HepG2 (cell line): ENCODE measurements at regions not wholly inside any gene's neighbourhood (a gene's known extent, or its start where the extent isn't known, plus 50 kb on each side); places are given as distances from the start of the nearest gene placed in this dataset.

ENCODE experiments used
- ATAC-seq: fragments of 200-7000 bp; cut with Tn5 transposase; 3 replicates; pipeline ENCODE4 v1.9.1; 2020; ENCODE audit warnings: mild to moderate bottlenecking, moderate library complexity
- BruUV-seq: library from RNA; stranded (reverse); fragments of 400-500 nt; replicated peaks from 2 replicates; lab custom pipeline; 2021; lab: Mats Ljungman, UMichigan
- CTCF ChIA-PET: fragments of 300-600 bp; formaldehyde crosslinking; extraction: SDS; loops from one replicate; lab custom pipeline; 2021; ENCODE audit warnings: low total read pairs, inconsistent platforms, low intra/inter-chr PET ratio; lab: Yijun Ruan, JAX
- POLR2A ChIA-PET: fragments of 350-600 bp; sonication (Branson Sonifier 250); formaldehyde crosslinking; loops from one replicate; lab custom pipeline; 2020; ENCODE audit warnings: antibody characterized with exemption, inconsistent platforms; lab: Yijun Ruan, JAX
- DNase-seq: peaks from one replicate; pipeline ENCODE4 v3.0.0-alpha.2; 2015; ENCODE audit warnings: low spot score
- FAIRE-seq: peaks from 3 replicates; lab custom pipeline; 2011; peaks lifted over from hg19 to GRCh38; lab: Jason Lieb, UNC
- H2AFZ ChIP-seq: one replicate; pipeline ENCODE4 v1.6.1; 2011; ENCODE audit warnings: low read length, inconsistent platforms
- H3K27ac ChIP-seq: fragments of 300-600 bp; 3 replicates; pipeline ENCODE4 v1.8.0; 2011; ENCODE audit warnings: mixed run types, mild to moderate bottlenecking, mixed read lengths, low read length, inconsistent platforms; ENCODE audit not compliant: insufficient read depth; ENCODE audit errors: extremely low read length
- H3K27me3 ChIP-seq, 2 experiments: fragments of 200-600 bp in 1 of 2; 2 replicates in 1 of 2; 3 replicates in 1 of 2; pipeline versions ENCODE4 v1.6.0 to v1.8.0; 2011; ENCODE audit warnings: low read length in 2 of 2, mild to moderate bottlenecking in 2 of 2, moderate library complexity in 2 of 2, inconsistent platforms in 1 of 2; ENCODE audit not compliant: insufficient read depth in 2 of 2, control insufficient read depth in 1 of 2
- H3K36me3 ChIP-seq, 2 experiments: fragments of 200-600 bp in 1 of 2; replicated peaks in 1 of 2; 2 replicates in 1 of 2; 3 replicates in 1 of 2; pipeline versions ENCODE4 v1.5.1 to v1.8.0; 2011; ENCODE audit warnings: low read length in 2 of 2, inconsistent platforms in 1 of 2; ENCODE audit not compliant: insufficient read depth in 2 of 2, control insufficient read depth in 1 of 2
- H3K4me1 ChIP-seq: 2 replicates; pipeline ENCODE4 v1.5.1; 2012; ENCODE audit warnings: low read length, inconsistent platforms; ENCODE audit not compliant: insufficient read depth
- H3K4me2 ChIP-seq: 2 replicates; pipeline ENCODE4 v1.6.0; 2011; ENCODE audit warnings: low read depth, low read length, inconsistent platforms
- H3K4me3 ChIP-seq, 3 experiments: fragments of 200-600 bp in 1 of 3; sonication (generic), shearing (Covaris generic) in 1 of 3; replicated peaks in 1 of 3; 2 replicates each; pipeline ENCODE4 v1.5.1; 2011 to 2016; ENCODE audit warnings: low read length in 3 of 3, inconsistent platforms in 2 of 3, low read depth in 2 of 3, mild to moderate bottlenecking in 2 of 3, control low read depth in 1 of 3, mixed read lengths in 1 of 3; ENCODE audit not compliant: insufficient read depth in 1 of 3
- H3K79me2 ChIP-seq: one replicate; pipeline ENCODE4 v1.6.1; 2011; ENCODE audit warnings: low read length, inconsistent platforms; ENCODE audit not compliant: insufficient read depth
- H3K9ac ChIP-seq: 2 replicates; pipeline ENCODE4 v1.6.0; 2011; ENCODE audit warnings: mild to moderate bottlenecking, low read depth, low read length, inconsistent platforms; ENCODE audit not compliant: insufficient read depth
- H3K9me3 ChIP-seq: 2 replicates; pipeline ENCODE4 v1.5.1; 2012; ENCODE audit warnings: mild to moderate bottlenecking, low read length
- H4K20me1 ChIP-seq: 2 replicates; pipeline ENCODE4 v1.6.0; 2011; ENCODE audit warnings: inconsistent platforms, mild to moderate bottlenecking, low read length, moderate library complexity; ENCODE audit not compliant: insufficient read depth
- BRCA1 ChIP-seq: sonication (generic); formaldehyde crosslinking; IDR thresholded peaks from 2 replicates; pipeline ENCODE4 v1.4.0; 2020; ENCODE audit warnings: missing genetic modification reagents
- CREM ChIP-seq, 2 experiments: sonication (generic) in 1 of 2; formaldehyde crosslinking in 1 of 2; IDR thresholded peaks; 2 replicates each; pipeline versions ENCODE4 v1.4.0 to v1.6.1; 2016 to 2020; ENCODE audit warnings: antibody characterized with exemption in 1 of 2, mild to moderate bottlenecking in 1 of 2, missing genetic modification reagents in 1 of 2
- FOXP1 ChIP-seq, 2 experiments: fragments of 450-650 bp in 1 of 2; IDR thresholded peaks; 2 replicates each; pipeline ENCODE4 v1.6.1; 2017 to 2018; ENCODE audit warnings: antibody characterized with exemption in 1 of 2
- GATAD2A ChIP-seq: IDR thresholded peaks from 2 replicates; pipeline ENCODE4 v1.6.1; 2016
- HMG20B ChIP-seq: conservative IDR thresholded peaks from 2 replicates; pipeline ENCODE4 v1.6.1; 2016; ENCODE audit warnings: missing genetic modification reagents, missing compliant biosample characterization
- ISX ChIP-seq: sonication (generic); formaldehyde crosslinking; conservative IDR thresholded peaks from 2 replicates; pipeline ENCODE4 v1.5.0; 2020; ENCODE audit warnings: missing genetic modification reagents
- ZFP37 ChIP-seq: sonication (generic); formaldehyde crosslinking; IDR thresholded peaks from 2 replicates; pipeline ENCODE4 v1.4.0; 2020; ENCODE audit warnings: missing genetic modification reagents, borderline replicate concordance
- ZNF296 ChIP-seq: sonication (generic); formaldehyde crosslinking; conservative IDR thresholded peaks from 2 replicates; pipeline ENCODE4 v1.5.0; 2020; ENCODE audit warnings: mild to moderate bottlenecking, missing genetic modification reagents
- ZNF441 ChIP-seq: sonication (generic); formaldehyde crosslinking; IDR thresholded peaks from 2 replicates; pipeline ENCODE4 v1.7.0; 2021; ENCODE audit warnings: missing genetic modification reagents, borderline replicate concordance
- ZNF550 ChIP-seq: sonication (generic); formaldehyde crosslinking; IDR thresholded peaks from 2 replicates; pipeline ENCODE4 v1.4.0; 2020; ENCODE audit warnings: mild to moderate bottlenecking, missing genetic modification reagents, borderline replicate concordance
- ZNF713 ChIP-seq: sonication (generic); formaldehyde crosslinking; IDR thresholded peaks from 2 replicates; pipeline ENCODE4 v1.4.0; 2020; ENCODE audit warnings: mild to moderate bottlenecking, missing genetic modification reagents
- WGBS: methylation state at CpG from one replicate; pipeline ENCODE4 v1.1.6; 2017; ENCODE audit warnings: low lambda C conversion rate; 5-methylcytosine and 5-hydroxymethylcytosine counted together
- in situ Hi-C: cut with HindIII; loops from 2 replicates; pipeline ENCODE4 v1.10.0; 2017; ENCODE audit warnings: low pct_unique_long_range_greater_than_20kb; ENCODE audit not compliant: extremely low pct_ligation_motif_present
- intact Hi-C: fragments of 100-400 bp; cut with micrococcal nuclease; formaldehyde crosslinking; loops from one replicate; pipeline ENCODE4 v1.10.0; 2022; ENCODE audit not compliant: unreplicated experiment
- TF ChIP-seq, protein P1 (sequence below), 2 experiments: sonication (generic) in 1 of 2; formaldehyde crosslinking in 1 of 2; IDR thresholded peaks; 2 replicates each; pipeline versions ENCODE4 v1.4.0 to v1.6.1; 2018 to 2020; ENCODE audit warnings: missing genetic modification reagents in 2 of 2, borderline replicate concordance in 1 of 2, low read depth in 1 of 2, mild to moderate bottlenecking in 1 of 2, missing biosample characterization in 1 of 2
- TF ChIP-seq, protein P2 (sequence below): sonication (generic); formaldehyde crosslinking; IDR thresholded peaks from 2 replicates; pipeline ENCODE4 v1.4.0; 2020; ENCODE audit warnings: mild to moderate bottlenecking, missing genetic modification reagents
- TF ChIP-seq, protein P3 (sequence below): sonication (generic); formaldehyde crosslinking; IDR thresholded peaks from 2 replicates; pipeline ENCODE4 v1.5.0; 2020; ENCODE audit warnings: missing genetic modification reagents
- TF ChIP-seq, protein P4 (sequence below): sonication (generic); formaldehyde crosslinking; IDR thresholded peaks from 2 replicates; pipeline ENCODE4 v1.8.1; 2023; ENCODE audit warnings: missing genetic modification reagents, inconsistent platforms, borderline replicate concordance
- TF ChIP-seq, protein P5 (sequence below): sonication (generic); formaldehyde crosslinking; IDR thresholded peaks from 2 replicates; pipeline ENCODE4 v1.8.1; 2023; ENCODE audit warnings: missing genetic modification reagents, mild to moderate bottlenecking, borderline replicate concordance

DNA sequence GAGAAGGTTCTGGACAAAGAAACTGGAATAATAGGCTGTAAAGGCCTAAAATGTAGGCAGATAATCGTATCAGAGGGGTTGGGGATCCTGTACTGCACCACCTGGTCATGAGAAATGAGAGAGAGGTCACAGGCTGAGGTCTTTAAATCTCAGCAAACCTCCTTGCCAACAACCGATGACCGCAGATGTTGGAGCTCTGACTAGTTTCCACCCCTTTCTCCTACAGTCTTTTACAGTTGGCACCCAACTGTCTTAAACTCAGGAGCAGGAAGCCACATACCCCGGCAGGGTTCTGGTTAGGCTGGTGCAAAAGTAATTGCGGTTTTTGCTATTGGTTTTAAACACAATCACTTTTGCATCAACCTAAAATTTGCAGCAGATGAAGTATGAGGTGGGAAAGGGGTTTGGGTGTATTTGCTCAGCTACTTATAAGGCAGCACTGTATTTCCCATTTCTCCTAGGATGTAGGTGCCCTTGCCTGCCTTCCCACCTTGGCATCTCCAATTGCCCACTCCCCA is 261.8 kb upstream of the MYOCD start (continued):
- TF ChIP-seq CREM (IDR thresholded peaks at IDR 0.05) (no peak), CREM (CRISPR knock-in tag; IDR thresholded peaks at IDR 0.05) (no peak), ZNF550 (CRISPR knock-in tag) (no peak), FOXP1 (IDR thresholded peaks at IDR 0.05) (no peak), FOXP1 (CRISPR knock-in tag; IDR thresholded peaks at IDR 0.05) (no peak)

DNA sequence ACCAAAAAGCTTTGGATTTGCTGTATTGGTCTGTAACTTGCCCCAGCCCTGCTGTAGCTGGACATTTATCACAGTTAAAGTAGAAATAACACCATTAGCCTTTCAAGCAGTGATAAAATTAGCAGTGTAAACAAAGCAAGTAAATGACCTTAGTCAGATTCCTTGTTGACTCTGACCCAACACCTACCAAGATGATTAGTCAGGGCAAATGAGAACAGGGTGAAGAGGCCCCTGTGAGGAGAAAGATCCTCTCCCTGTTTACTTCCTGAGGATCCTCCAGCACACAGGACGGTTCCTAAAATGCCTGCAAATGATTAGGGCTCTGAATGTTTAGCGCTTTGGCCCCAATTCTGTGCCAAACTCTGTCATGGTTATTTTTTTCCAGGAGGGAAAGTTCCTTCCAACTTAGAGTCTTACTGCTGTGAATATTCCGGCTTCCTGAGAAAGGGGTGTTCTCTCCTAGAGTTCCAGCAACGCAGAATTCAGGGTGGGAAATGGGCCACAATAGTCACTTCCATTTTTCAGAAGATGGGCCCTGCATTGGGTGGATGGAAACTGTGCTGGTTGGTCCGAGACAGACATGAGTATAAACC is 259.0 kb upstream of the MYOCD start:
- Histone ChIP-seq H3K9me3 (no peaks in the 10 kb centered on the region), H3K36me3 (no peaks in the 10 kb centered on the region), H2AFZ (no peak overlapping the region), H4K20me1 (no peaks in the 10 kb centered on the region), H3K79me2 (no peaks in the 10 kb centered on the region), H3K4me3 (no peak overlapping the region), H3K27ac (no peak overlapping the region), H3K4me1 (no peaks in the 10 kb centered on the region), H3K4me2 (no peak overlapping the region), H3K27me3 (no peaks in the 10 kb centered on the region), H3K9ac (no peak overlapping the region)
- in situ Hi-C loops (no loop called here), intact Hi-C loops (no loop called here)
- no peak for FAIRE-seq
- WGBS = 0% methylated on average over 4 of the region's 5 CpGs
- CTCF ChIA-PET = no interaction called here
- ATAC-seq = no peak
- DNase-seq = no peak
- POLR2A ChIA-PET = no interaction called here
- BruUV-seq = no TSS peak
- TF ChIP-seq, protein P1, sequence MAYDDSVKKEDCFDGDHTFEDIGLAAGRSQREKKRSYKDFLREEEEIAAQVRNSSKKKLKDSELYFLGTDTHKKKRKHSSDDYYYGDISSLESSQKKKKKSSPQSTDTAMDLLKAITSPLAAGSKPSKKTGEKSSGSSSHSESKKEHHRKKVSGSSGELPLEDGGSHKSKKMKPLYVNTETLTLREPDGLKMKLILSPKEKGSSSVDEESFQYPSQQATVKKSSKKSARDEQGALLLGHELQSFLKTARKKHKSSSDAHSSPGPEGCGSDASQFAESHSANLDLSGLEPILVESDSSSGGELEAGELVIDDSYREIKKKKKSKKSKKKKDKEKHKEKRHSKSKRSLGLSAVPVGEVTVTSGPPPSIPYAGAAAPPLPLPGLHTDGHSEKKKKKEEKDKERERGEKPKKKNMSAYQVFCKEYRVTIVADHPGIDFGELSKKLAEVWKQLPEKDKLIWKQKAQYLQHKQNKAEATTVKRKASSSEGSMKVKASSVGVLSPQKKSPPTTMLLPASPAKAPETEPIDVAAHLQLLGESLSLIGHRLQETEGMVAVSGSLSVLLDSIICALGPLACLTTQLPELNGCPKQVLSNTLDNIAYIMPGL (CRISPR knock-in tag; IDR thresholded peaks at IDR 0.05; ENCODE audit: borderline replicate concordance in 1 of 2, low read depth in 1 of 2) = no peak
- TF ChIP-seq BRCA1 (CRISPR knock-in tag) (no peak), ZNF441 (CRISPR knock-in tag) (no peak), GATAD2A (CRISPR knock-in tag) (no peak), ZFP37 (no peak), ZNF296 (CRISPR knock-in tag) (no peak), HMG20B (CRISPR knock-in tag) (no peak), ZNF713 (no peak), ISX (CRISPR knock-in tag) (no peak)
- TF ChIP-seq, protein P2, sequence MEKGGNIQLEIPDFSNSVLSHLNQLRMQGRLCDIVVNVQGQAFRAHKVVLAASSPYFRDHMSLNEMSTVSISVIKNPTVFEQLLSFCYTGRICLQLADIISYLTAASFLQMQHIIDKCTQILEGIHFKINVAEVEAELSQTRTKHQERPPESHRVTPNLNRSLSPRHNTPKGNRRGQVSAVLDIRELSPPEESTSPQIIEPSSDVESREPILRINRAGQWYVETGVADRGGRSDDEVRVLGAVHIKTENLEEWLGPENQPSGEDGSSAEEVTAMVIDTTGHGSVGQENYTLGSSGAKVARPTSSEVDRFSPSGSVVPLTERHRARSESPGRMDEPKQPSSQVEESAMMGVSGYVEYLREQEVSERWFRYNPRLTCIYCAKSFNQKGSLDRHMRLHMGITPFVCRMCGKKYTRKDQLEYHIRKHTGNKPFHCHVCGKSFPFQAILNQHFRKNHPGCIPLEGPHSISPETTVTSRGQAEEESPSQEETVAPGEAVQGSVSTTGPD (CRISPR knock-in tag) = no peak
- TF ChIP-seq, protein P3, sequence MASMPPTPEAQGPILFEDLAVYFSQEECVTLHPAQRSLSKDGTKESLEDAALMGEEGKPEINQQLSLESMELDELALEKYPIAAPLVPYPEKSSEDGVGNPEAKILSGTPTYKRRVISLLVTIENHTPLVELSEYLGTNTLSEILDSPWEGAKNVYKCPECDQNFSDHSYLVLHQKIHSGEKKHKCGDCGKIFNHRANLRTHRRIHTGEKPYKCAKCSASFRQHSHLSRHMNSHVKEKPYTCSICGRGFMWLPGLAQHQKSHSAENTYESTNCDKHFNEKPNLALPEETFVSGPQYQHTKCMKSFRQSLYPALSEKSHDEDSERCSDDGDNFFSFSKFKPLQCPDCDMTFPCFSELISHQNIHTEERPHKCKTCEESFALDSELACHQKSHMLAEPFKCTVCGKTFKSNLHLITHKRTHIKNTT (CRISPR knock-in tag) = no peak
- TF ChIP-seq, protein P4, sequence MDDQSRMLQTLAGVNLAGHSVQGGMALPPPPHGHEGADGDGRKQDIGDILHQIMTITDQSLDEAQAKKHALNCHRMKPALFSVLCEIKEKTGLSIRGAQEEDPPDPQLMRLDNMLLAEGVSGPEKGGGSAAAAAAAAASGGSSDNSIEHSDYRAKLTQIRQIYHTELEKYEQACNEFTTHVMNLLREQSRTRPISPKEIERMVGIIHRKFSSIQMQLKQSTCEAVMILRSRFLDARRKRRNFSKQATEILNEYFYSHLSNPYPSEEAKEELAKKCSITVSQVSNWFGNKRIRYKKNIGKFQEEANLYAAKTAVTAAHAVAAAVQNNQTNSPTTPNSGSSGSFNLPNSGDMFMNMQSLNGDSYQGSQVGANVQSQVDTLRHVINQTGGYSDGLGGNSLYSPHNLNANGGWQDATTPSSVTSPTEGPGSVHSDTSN (CRISPR knock-in tag) = no peak
- TF ChIP-seq, protein P5, sequence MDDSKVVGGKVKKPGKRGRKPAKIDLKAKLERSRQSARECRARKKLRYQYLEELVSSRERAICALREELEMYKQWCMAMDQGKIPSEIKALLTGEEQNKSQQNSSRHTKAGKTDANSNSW (CRISPR knock-in tag) = no peak
